GM19023 (cell line): ENCODE measurements at regions not wholly inside any gene's neighbourhood (a gene's known extent, or its start where the extent isn't known, plus 50 kb on each side); places are given as distances from the start of the nearest gene placed in this dataset.

ENCODE experiments used
- ATAC-seq: cut with Tn5 transposase; IDR thresholded peaks from one replicate; pipeline ENCODE4 v1.9.1; 2021; ENCODE audit warnings: mild to moderate bottlenecking, moderate library complexity; ENCODE audit not compliant: unreplicated experiment

GRCh38 chr7:142420554-142421362 lies 162.9 kb upstream of the PRSS58 start:
- no peak for ATAC-seq

- ATAC-seq: no peak
These were observed 160.5 kb upstream of the PRSS58 start for GRCh38 chr7:142418326-142418725.

- ATAC-seq: no peak
These were observed 157.1 kb upstream of the PRSS58 start for GRCh38 chr7:142414915-142415314.

- peak; percentile 55 for ATAC-seq
These were observed 156.3 kb upstream of the PRSS58 start for GRCh38 chr7:142414135-142414534.

- peak; percentile 17 for ATAC-seq
These were observed 155.6 kb upstream of the PRSS58 start for GRCh38 chr7:142413280-142414000.

- ATAC-seq: peak; percentile 69
These were observed 154.8 kb upstream of the PRSS58 start for GRCh38 chr7:142412551-142413193.

- no peak for ATAC-seq
These were observed 151.6 kb upstream of the PRSS58 start for GRCh38 chr7:142409471-142409870.

- ATAC-seq: no peak
These were observed 150.9 kb upstream of the PRSS58 start for GRCh38 chr7:142408794-142409193.

GRCh38 chr7:142407939-142408570 lies 150.2 kb upstream of the PRSS58 start:
- ATAC-seq: no peak

- ATAC-seq: no peak
These were observed 147.4 kb upstream of the PRSS58 start for GRCh38 chr7:142405122-142405765.

GRCh38 chr7:142401951-142402350 lies 144.1 kb upstream of the PRSS58 start:
- no peak for ATAC-seq

GRCh38 chr7:142400042-142400533 lies 142.2 kb upstream of the PRSS58 start:
- ATAC-seq: no peak

GRCh38 chr7:142391191-142391992 lies 133.5 kb upstream of the PRSS58 start:
- ATAC-seq: no peak

- no peak for ATAC-seq
These were observed 131.7 kb upstream of the PRSS58 start for GRCh38 chr7:142389544-142389943.

GRCh38 chr7:142385491-142386340 lies 127.9 kb upstream of the PRSS58 start:
- ATAC-seq: peak; percentile 70

GRCh38 chr7:142384493-142384922 lies 126.7 kb upstream of the PRSS58 start:
- no peak for ATAC-seq

GRCh38 chr7:142383841-142384492 lies 126.1 kb upstream of the PRSS58 start:
- ATAC-seq: no peak

- no peak for ATAC-seq
These were observed 124.0 kb upstream of the PRSS58 start for GRCh38 chr7:142381727-142382390.
